Tibial artery (tissue), 4 donors: ENCODE measurements at regions not wholly inside any gene's neighbourhood (a gene's known extent, or its start where the extent isn't known, plus 50 kb on each side); places are given as distances from the start of the nearest gene placed in this dataset.

Experiments used
- DNase-seq, 2 donors: peaks; one replicate each; pipeline ENCODE4 v3.0.0-alpha.2; 2019
- H3K27ac ChIP-seq, 2 donors: fragments of 200-600 bp; sonication (generic) in 1 of 2; 1 replicate in 1 of 2; 2 replicates in 1 of 2; pipeline ENCODE4 v1.5.1; 2018 to 2019; ENCODE audit warnings: mild to moderate bottlenecking in 1 of 2
- H3K27me3 ChIP-seq, 2 donors: fragments of 200-600 bp; sonication (generic) in 1 of 2; one replicate each; pipeline versions ENCODE4 v1.5.1 to v1.6.0; 2016 to 2019
- H3K36me3 ChIP-seq, 3 donors: fragments of 200-600 bp; sonication (generic) in 2 of 3; one replicate each; pipeline ENCODE4 v1.5.1; 2016 to 2019; ENCODE audit warnings: mild to moderate bottlenecking in 2 of 3
- H3K4me1 ChIP-seq, 4 donors: fragments of 200-600 bp; sonication (generic) in 2 of 4; 1 replicate in 3 of 4; 2 replicates in 1 of 4; pipeline ENCODE4 v1.5.1; 2016 to 2019
- H3K4me3 ChIP-seq, 2 donors: fragments of 200-600 bp; sonication (generic) in 1 of 2; 1 replicate in 1 of 2; 2 replicates in 1 of 2; pipeline ENCODE4 v1.5.1; 2018 to 2019; ENCODE audit warnings: mild to moderate bottlenecking in 2 of 2
- H3K9me3 ChIP-seq, 3 donors: fragments of 200-600 bp; sonication (generic) in 1 of 3; one replicate each; pipeline ENCODE4 v1.5.1; 2016 to 2019
- intact Hi-C: fragments of 100-400 bp; cut with DNase I; formaldehyde crosslinking; loops from one replicate; pipeline ENCODE4 v1.15.0; 2023; ENCODE audit warnings: low total_unique reads
- TF ChIP-seq, protein P1 (sequence below), 2 experiments: fragments of 200-600 bp in 1 of 2; fragments of 450-650 bp in 1 of 2; IDR thresholded peaks; one replicate each; pipeline ENCODE4 v1.5.1; 2017 to 2019; ENCODE audit warnings: antibody characterized with exemption in 2 of 2, mild to moderate bottlenecking in 1 of 2, moderate library complexity in 1 of 2

DNA sequence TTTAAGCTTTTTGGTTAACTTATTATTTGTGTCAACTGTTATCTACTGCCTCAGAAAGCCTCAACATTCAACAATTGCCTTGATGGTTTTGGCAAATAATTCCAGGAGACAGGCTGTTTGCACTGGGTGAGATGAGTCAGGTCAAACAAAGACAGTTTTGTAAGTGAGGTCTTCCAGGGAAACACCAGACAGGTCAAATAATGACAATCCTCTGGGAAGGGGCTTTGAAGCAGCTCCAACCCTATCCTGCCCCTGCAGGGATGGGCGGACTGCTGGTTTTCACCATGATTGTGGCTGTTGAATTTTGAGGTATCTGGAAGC is 79.4 kb upstream of the PRR23E start:
- H3K27ac ChIP-seq: no peak overlapping the region
- peaks cover 3 to 26% (median 14%) of the 10 kb centered on the region in 3 donors for H3K9me3 ChIP-seq
- TF ChIP-seq, protein P1, sequence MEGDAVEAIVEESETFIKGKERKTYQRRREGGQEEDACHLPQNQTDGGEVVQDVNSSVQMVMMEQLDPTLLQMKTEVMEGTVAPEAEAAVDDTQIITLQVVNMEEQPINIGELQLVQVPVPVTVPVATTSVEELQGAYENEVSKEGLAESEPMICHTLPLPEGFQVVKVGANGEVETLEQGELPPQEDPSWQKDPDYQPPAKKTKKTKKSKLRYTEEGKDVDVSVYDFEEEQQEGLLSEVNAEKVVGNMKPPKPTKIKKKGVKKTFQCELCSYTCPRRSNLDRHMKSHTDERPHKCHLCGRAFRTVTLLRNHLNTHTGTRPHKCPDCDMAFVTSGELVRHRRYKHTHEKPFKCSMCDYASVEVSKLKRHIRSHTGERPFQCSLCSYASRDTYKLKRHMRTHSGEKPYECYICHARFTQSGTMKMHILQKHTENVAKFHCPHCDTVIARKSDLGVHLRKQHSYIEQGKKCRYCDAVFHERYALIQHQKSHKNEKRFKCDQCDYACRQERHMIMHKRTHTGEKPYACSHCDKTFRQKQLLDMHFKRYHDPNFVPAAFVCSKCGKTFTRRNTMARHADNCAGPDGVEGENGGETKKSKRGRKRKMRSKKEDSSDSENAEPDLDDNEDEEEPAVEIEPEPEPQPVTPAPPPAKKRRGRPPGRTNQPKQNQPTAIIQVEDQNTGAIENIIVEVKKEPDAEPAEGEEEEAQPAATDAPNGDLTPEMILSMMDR (IDR thresholded peaks at IDR 0.05): no peak
- no peak for DNase-seq
- H3K27me3 ChIP-seq: no peaks in the 10 kb centered on the region
- intact Hi-C loops: no loop called here
- H3K36me3 ChIP-seq: no peaks in the 10 kb centered on the region
- no peaks in the 10 kb centered on the region for H3K4me1 ChIP-seq
- H3K4me3 ChIP-seq: no peak overlapping the region

DNA sequence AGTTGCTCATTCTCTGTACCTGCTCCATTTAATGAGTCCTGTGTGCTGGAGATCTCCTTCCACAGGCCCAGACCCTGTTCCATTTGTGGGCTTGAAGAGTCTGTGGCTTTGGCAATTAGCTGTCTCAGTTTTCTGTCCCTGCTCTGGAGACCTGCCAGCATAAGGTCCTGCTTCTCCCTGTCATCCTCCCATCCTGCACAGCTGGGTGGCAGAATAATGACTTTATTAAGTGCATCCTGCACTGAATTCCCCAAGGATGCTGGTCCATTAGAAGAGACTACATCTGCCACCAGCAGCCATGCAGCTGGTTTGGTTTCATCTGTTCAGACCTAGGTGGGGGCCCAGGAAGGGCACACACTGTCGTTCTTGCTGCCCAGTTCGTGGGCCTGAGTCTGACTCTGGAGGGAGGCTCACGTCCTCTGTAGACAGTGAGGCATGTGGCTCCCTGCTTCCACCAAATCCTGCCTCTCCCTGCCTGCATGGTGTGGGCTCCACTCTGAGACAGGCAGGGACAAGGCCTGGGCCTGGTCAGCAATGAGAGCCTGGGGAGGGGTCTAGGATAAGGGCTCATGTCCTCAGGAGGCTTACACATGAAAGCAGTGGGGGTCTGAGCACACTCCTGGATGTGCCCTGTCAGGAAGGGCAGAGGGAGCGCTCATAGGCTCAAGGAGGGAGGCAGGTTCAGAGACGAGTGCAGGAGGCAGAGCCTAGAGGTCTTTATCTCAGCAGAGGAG is 78.4 kb upstream of the PRR23E start:
- Histone ChIP-seq H3K27me3 (no peaks in the 10 kb centered on the region), H3K9me3 (peaks cover 3 to 26% (median 14%) of the 10 kb centered on the region in 3 donors), H3K4me3 (no peak overlapping the region), H3K27ac (no peak overlapping the region), H3K4me1 (no peaks in the 10 kb centered on the region), H3K36me3 (no peaks in the 10 kb centered on the region)
- TF ChIP-seq, protein P1 (IDR thresholded peaks at IDR 0.05): no peak
- DNase-seq: peak in 1 of 2 donors; percentile 46
- intact Hi-C loops: no loop called here

DNA sequence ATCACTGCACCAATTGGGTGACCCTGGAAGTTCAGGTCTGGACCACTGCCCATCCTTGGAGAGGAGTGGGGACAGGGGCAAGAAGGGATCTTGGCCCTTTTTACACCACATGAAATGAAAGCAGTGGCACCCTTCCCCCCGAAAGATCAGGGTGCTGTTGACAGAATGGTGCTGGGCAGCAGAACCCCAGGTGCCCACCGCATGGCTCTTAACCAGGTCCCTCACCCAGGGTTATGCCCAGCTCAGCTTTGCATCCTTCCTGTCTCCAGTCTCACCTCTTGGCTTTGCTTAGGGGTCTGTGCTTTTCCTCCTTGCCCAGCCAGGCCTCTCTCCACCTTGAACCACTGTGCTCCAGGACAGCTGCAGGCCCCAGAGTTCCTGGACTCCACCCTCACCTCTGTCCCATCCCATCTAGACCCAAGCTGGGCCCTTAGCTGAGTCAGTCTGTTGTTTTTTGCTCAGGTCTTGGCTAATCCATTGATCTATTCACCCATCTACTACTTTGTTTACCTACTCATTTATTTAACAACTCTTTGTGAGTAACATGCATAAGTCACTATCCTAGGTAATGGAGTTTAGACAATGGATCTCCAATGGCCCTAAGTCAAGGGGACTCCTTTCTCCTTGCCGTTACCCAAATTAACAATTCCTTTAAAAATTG is 77.1 kb upstream of the PRR23E start:
- no peaks in the 10 kb centered on the region for H3K36me3 ChIP-seq
- TF ChIP-seq, protein P1 (IDR thresholded peaks at IDR 0.05): no peak
- no peak overlapping the region for H3K4me3 ChIP-seq
- no peak overlapping the region for H3K27ac ChIP-seq
- peaks cover 3 to 26% (median 14%) of the 10 kb centered on the region in 3 donors for H3K9me3 ChIP-seq
- intact Hi-C loops: no loop called here
- DNase-seq: peak in 1 of 2 donors; percentile 28
- H3K4me1 ChIP-seq: no peaks in the 10 kb centered on the region
- no peaks in the 10 kb centered on the region for H3K27me3 ChIP-seq

DNA sequence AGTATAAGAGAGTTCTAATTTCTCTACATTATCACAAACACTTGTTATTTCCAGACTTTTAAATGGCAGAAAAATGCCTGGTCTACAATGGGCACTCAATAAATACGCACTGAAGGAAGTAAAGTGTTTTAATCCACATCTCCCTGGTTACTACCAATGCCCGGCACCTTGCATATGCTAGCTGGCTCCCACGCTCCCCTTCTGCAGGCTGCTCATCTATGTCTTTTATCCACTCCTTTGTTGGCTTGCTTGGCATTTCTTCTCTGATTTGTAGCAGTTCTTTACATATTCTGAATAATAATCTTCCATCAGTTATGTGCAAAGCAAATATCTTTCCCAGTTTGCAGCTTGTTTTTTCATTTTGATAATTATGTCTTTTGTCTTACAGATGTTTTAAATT is 74.6 kb upstream of the PRR23E start:
- no peak for DNase-seq
- Histone ChIP-seq H3K4me1 (no peaks in the 10 kb centered on the region), H3K9me3 (peaks cover 0 to 3% (median 0%) of the 10 kb centered on the region in 3 donors), H3K4me3 (no peak overlapping the region), H3K36me3 (no peaks in the 10 kb centered on the region), H3K27me3 (no peaks in the 10 kb centered on the region), H3K27ac (no peak overlapping the region)
- intact Hi-C loops: no loop called here
- TF ChIP-seq, protein P1 (IDR thresholded peaks at IDR 0.05): no peak

DNA sequence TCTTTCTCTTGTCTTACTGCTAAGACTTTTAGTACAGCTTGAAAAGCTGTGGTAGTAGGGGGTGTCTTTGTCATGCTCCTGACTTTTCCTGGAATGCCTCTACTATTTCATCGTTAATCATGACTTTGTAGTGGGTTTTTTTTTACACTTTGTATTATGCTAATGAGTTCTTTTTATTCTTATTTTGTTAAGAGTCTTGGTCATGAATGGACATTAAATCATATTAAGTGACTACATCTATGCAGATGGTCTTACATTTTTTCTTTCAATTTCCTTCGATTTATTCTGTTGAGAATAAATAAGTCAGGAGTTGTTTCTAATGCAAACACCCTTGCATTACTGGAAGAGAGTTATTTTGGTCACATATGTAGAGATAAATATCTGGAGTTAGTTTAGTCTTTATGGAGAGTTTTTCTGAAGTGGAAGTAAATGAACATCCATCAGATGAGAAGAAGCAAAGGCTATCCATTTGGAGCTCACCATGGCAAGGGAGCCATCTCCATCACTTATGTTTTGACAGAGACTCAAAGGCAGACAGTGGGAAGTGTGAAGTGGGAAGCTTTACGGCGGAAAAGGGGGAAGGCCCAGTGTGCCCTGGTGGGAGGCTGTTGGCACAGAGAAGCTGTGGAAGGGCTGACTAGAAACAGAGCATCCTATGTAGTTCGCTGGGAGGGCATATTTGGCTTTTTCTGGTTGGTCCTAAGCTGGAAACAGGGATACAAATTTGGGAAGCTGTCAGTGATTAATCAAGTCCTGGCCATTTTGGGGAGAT is 73.1 kb upstream of the PRR23E start:
- Histone ChIP-seq H3K9me3 (no peaks in the 10 kb centered on the region), H3K27ac (no peak overlapping the region), H3K4me3 (no peak overlapping the region), H3K36me3 (no peaks in the 10 kb centered on the region), H3K4me1 (no peaks in the 10 kb centered on the region), H3K27me3 (no peaks in the 10 kb centered on the region)
- TF ChIP-seq, protein P1 (IDR thresholded peaks at IDR 0.05): no peak
- no peak for DNase-seq
- intact Hi-C loops: no loop called here
